HG03457 (cell line): ENCODE measurements at regions not wholly inside any gene's neighbourhood (a gene's known extent, or its start where the extent isn't known, plus 50 kb on each side); places are given as distances from the start of the nearest gene placed in this dataset.

ENCODE experiments used
- ATAC-seq: cut with Tn5 transposase; IDR thresholded peaks from one replicate; pipeline ENCODE4 v1.9.1; 2021; ENCODE audit warnings: moderate number of reproducible peaks; ENCODE audit not compliant: unreplicated experiment

DNA sequence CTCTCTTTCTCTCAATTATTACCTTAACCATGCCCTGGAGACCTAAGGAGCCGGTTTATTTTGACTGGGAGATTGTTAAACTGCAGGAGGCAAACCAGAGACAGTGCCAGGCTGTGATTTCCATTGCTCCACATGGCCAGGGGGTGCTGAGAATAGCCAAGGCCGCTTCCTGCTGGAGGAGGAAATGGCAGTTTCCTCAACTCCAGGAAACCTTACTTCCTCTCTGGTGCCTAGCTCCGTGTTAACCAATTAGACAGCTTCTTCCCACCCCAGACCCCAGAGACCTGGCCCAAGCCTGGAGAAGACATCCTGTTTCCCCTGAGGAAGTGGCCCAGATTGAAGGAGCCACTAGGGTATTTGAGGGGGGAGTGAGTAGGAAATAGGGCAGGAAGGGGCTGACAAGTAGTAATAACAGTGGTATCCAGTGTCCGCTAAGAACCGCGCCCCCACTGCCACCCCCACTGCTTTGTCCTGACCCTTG lies 161.2 kb downstream of the PLPP3 start:
- no peak for ATAC-seq

DNA sequence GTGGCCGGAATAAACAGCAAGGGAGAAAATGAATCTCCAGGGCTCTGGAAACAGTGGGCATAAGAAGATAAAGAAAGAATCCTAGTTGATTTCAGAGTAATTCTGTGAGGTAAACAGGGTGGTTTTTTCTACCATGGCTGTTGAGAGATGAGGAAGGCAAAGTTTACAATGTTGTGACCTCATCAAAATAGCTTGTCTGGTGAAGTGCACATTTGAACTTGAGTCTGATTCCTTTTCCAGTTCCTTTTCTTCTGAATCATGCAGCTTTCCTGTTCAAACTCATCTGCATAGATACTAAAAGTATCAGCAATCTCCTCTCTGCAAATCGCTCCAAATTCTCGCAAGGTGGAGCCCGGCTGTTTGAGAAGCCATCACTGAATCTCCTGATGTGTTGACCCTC lies 161.7 kb downstream of the PLPP3 start:
- no peak for ATAC-seq

DNA sequence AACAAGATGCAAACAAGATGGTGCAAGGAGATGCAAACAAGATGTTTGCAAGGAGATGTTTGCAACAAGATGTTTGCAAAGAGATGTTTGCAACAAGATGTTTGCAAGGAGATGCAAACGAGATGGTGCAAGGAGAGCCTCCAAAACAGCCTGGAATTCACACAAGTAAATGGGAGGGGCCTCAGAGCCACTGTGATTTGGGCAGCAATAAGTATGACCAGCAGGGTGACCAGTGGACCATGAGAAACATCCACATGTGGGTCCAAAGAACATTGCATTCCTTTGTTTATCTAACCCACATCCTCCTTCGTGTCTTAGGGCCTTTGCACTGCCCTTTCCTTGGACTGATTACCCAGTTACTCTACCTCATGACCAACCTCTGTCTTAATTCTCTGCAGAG lies 162.9 kb downstream of the PLPP3 start:
- no peak for ATAC-seq

DNA sequence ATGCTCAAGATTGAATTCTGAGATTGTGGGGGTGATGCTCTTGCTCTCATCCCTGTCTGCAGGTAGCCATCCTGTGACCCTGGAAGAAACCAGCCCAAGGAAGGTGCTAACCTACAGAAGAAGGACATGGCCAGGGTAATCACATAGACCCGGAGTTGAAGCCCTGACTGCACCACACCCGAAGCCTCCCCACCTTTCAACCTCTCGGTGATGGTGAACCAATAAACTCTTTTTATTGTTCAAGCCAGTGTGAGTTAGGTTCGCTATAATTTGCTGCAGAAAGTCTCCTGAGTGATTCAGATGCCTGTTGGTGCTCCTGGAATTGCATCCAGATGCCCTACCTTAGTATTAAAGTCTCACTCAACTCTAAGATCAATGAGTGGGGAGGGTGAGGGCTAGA lies 163.6 kb downstream of the PLPP3 start:
- no peak for ATAC-seq

DNA sequence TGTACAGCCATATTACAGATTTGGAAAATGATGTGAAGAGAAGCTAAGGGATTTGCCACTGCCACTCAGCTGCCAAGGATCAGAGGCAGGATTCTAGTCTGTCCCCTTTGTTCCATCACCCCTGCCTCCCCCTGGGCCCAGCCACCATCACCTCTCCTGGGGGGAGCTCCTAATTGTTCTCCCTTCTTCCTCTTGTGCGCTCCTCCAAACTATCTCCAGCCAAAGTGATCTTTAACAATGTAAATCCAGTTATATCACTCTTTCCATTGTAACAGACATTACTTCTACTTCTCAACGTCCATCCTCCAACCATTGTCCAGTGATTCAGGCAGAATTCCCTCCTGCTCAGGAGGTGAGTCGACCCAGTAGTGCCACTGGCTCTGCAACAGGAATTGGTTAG lies 164.1 kb downstream of the PLPP3 start:
- no peak for ATAC-seq

DNA sequence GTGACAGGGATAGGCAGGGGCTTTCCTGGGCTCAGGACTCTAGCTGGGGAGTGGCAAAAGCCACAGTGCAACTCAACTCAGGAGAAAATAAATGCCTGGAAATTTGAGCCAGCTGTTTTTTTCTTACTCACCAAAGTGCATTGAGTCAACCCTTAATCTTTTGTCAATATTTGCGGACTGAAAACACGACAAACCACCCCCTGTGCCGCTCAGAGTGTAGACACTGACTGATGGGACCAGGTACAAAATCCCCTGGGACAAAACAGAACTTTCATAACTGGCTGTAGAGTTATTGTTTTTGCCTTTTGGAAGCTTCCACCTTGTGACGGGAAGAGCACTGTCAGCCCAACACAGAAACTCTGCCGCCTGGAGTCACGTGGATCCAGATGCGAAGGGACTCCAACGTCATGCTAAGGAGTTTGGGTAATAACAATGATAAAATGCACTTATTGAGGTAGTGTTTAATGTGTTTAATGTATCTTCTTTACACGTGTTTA lies 164.6 kb downstream of the PLPP3 start:
- ATAC-seq: no peak

DNA sequence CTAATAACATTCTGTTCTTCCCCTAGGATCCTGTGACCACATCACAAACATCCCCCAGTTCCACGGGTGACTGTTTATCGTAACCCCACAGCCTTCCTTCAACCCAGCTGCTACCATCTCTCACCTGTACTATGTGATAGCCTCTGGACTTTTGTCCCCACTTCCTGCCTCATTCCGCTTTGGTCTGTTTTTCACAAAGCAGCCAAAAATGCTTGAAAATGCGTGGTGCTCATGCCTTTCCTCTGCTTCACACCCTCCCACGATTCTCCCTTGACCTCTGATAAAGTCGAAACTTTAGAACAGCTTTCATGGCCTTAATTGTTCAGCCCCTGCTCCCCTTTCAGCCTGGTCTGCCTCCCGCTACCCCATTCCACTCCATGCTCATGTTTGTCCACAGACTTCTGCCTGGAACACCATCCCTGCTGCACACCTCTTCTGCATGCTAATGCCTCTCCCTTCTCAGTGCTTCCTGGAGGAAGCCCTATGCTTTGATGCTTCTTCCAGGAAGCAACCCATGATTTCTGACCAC lies 165.6 kb downstream of the PLPP3 start:
- ATAC-seq: no peak

DNA sequence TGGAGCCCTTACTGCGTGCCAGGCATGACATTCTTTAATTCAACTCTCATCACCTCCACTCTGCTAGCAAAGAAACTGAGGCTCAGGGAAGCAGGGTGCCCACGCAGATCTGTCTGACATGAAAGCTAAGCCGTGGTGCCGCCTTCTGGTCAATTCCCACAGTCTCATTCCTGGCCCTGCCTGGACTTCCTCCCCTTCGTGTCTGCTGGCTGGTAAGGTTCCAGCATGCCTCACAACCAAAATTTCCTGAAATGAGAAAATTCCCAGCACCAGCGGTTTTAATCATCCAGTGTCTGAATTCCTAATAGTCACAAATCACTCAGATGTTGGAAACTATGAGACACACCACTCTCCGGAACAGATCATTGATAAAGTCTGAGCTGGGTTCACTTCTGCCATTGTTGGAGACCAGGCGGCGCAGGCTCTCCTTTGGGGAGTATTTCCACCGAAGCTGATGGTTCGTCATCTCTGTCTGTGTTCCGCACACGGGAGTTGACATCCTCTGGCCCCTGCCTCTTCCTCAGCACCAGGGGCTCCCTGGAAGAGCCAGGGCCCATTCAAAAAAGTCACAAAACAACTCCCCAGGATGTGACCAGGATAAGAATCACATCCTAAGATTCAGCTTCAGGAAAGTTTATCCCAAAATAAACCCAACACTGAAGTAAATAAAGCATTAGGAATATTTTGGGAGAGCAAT lies 167.7 kb downstream of the PLPP3 start:
- ATAC-seq: no peak

DNA sequence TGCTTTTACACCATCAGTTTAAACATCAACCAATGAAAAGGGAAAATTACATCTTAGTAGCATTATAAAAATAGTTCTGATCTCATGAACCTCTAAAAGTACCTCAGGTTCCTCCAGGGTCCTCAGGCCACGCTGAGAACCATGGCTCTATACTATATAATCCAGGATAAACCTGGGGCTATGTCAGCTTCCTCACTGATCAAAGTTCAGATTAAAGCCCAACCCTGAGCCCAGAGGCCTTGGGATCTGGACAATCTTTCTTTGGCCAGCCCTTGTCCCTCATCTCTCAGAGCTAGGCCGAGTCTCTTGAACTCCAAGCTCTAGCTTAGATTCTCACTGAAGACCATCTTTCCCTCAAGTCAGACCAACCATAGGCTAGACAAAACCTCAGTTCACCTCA lies 168.3 kb downstream of the PLPP3 start:
- no peak for ATAC-seq

DNA sequence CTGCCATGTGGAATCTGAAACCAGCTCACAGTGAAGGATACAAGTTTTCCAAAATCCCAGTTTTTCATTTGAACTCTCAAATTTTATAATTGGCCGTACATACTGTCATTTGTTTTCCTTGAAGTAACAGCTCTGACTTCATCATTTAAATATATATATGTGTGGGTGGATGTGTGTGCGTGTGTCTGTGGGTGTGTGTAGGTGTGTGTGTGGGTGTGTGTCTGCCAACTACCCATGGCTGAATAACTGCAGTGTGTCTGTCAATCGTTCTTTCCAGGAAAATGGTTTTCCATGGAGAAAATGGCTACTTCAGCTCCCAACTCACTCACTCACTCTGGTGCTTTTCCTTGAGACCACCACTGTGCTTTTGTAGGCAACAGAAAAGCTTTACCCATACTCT lies 169.0 kb downstream of the PLPP3 start:
- no peak for ATAC-seq

DNA sequence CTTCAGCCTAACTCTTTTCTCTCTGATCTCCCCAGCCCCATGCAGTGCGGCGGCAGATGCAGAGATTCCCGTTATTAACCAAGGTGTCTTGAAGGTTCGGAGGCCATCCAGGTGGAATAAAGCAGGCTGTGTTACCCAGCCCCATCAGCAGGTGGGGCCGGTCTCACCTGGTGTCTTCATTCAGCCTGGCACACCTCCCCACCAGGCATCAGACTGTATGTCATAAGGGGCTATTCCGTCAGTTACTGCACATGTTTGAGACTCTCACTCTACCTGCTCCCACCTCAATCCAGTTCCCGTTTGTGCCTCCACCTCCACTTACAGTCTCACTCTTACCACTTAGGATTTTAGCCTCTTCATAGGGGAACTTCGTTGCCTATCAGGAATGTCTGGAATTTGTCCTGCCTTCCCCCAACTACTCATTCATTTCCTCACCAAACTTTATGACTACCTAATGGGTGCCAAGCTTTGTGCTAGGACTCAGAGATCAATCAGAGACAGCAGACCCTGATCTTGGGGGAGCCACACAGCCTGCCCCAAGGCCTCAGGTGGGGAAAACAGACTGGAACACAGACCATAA lies 170.2 kb downstream of the PLPP3 start:
- no peak for ATAC-seq

DNA sequence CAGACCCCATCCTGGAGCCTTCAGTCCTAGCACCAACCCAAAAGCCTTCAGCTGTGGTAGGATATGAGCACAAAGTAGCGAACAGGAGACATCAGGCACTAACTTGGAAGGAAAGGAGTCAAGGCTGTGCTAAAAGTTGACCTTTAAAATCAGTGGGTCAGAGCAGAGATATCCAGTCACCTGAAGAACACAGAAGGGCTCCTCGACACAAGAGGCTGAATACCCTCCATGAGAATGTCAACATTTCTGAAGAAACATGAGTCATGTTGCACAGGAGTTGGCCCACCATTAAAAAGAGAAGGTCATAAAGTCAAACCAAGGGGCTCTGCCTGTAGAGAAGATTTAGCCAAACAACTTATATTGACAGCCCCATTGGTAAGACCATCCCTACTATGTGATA lies 172.5 kb downstream of the PLPP3 start:
- ATAC-seq: no peak

DNA sequence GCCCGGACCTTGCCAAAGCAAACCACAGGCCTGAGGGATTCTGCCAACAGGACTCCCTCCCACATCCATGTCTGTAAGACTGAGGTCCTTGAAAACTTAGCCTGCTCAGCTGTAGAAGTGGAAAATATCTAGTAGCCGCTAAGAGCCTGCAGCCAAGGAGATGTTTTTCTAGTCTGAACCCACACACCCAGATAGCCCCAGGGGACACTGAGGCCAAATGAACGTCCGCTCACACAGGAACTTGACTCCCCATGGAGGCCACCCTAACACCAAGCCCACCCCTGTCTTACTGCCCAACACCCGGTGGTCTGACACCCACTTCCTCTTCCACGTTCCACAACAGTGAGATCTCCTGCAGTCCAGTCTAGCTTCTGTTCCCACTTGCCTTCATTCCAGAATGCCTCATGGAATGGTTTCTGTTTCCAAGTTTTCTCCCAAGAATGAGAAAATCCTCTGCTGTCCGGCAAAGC lies 174.8 kb downstream of the PLPP3 start:
- ATAC-seq: no peak

DNA sequence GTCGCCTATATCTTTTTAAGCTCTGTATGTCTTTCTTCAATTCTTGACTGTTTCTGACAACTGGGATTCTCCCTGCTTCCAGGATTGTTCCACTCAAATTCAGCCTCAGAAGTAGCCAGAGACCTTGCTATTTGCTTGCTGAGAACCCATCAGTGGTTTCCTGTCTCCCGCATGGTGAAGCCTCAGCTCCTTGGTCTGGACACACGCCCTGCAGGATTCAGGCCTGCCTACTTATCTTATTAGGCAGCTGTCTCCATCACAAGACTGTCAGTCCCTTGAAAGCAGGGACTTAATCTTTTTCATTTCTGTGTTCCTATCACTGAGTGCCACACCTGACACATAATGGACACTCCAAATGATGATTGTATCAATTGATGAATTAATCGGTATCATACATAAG lies 175.3 kb downstream of the PLPP3 start:
- no peak for ATAC-seq

DNA sequence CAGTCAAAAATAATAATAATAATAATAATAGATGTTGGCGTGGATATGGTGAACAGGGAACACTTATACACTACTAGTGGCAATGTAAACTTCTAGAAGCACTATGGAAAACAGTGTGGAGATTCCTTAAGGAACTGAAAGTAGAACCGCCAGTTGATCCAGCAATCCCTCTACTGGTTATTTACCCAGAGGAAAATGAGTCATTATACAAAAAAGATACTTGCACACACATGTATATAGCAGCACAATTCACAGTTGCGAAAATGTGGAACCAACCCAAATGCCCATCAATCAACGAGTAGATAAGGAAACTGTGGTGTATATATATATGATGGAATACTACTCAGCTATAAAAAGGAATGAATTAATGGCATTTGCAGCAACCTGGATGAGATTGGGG lies 176.0 kb downstream of the PLPP3 start:
- no peak for ATAC-seq

DNA sequence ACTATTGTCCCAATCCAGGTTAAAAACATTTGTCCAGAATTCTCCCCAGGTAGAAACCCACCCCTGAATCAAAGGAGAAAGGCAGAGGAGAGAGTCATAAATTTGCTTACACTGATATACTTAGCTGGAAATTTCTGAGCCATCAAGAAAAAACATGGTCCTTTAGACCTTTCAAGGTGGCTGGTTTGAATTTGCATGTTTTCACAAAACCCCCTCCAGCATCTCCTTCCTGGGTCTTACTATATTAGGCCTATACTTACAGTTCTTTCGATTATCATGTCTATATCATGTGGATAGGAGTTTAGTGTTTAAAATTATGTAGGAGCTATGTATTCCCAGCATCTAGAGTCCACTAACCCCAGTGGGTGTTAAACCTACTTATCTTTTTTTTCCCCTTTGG lies 178.2 kb downstream of the PLPP3 start:
- no peak for ATAC-seq

DNA sequence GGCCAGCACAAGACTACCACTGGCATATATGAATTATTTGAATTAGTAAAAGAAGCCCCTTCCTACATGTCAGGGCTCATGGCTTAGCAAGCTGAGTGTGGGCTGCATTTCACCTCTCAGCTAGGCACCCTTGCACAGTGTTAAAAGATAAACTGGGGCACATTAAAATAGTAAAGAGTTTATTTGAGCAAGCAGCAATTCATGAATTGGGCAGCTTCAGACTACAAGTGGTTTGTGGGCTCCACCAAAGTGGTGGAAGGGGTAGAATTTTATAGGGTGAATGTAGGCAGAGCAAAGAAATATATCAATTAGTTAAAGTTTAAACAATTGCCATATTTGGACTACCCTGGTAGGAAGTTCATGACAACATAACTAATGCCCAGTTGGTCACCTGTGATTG lies 178.8 kb downstream of the PLPP3 start:
- ATAC-seq: no peak

DNA sequence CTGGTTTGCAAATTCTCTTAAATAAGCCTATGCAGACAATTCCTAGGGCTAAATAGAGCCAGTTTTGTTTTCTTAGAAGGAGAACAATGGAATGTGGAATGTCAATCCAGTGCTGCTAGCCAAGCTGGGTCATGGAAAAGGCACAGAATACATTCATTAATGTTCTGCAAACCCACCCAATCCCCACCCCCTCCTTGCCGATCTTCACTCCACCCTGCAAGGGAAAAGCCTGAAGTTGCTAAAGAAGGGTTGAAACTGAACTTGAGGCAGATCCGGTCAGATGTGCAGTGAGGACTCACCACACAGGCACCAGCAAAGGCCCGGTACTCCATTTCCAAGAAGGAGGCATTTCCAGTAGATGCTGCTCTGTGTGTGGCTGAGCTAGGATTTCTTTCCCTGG lies 179.6 kb downstream of the PLPP3 start:
- no peak for ATAC-seq

DNA sequence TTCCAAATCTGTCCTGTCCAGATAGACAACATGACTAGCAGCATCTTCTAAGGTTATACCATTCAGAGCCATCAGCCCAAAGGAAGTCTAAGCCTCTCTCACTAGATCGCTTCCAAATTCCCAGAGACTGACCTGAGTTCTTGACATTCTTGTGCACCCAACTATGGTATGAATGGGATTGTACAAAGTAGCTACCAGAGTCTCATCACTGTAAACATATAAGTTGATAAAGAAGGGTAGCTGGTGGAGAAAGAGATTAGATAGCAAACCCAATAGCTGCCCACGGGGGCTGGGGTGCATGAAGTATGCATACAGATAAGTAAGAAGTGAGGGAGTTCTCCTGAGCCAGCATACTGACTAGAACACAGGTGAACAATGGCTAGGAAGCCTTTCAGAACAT lies 180.0 kb downstream of the PLPP3 start:
- ATAC-seq: no peak

DNA sequence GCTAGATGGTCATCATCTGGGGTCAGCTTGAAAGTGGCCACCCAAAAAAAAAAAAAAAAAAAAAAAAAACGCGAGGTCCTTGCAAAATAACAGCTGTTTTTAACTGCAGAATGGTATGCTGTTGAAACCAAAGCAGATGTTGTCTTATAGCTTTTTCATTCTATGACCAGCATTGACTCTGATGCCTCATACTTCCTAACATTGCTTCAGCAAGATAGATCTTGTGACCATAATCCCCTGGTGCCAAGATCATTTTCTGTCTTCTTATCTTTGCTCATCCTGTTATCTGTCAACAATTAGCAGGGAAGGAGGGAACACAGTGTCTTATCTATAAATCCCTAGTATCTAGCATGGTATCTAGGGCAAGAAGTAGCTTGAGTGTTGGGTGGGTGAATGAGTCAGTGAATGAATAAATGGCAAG lies 181.5 kb downstream of the PLPP3 start:
- no peak for ATAC-seq

DNA sequence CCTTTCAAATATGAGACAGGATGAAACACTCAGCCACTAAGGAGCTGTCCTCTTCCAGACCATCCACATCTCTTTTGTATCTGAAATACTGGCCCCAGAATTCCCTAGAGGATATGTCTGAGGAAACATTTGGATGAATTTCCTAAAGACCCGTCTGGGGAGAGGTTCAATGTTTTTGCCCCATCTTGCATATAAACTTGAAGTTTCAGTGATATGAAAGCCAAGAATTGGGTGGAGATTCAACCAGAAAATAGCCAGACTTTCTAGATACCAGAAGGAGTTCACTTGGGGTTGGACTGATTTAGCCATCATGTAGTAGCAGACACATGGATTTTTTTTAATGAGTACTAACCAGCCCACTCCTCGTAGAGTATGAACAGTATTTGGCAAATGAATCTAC lies 182.0 kb downstream of the PLPP3 start:
- no peak for ATAC-seq

DNA sequence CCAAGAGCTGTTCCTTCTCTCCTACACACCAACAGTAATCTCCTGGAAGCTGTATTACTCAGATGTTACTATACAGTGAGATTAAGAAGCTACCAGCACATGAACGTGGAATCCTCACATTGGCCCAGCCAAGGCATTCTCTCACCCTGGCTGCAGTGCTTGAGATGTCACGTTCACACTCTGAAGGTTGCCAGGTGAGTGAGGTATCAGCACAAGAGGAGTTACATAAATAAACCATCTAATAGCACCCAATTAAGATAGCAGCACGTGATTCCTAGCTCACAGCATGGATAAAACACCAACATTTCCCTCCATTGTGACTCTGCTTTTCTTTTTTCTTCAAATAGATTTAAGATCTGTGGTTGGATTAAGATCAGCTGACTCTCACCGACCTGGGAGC lies 182.8 kb downstream of the PLPP3 start:
- no peak for ATAC-seq
